Skin of body (tissue), 1 donor: ENCODE measurements at regions not wholly inside any gene's neighbourhood (a gene's known extent, or its start where the extent isn't known, plus 50 kb on each side); places are given as distances from the start of the nearest gene placed in this dataset.
A peak's percentile ranks its signal among the peaks of the same experiment; 100 is the strongest.

Experiments used
- DNase-seq: peaks from one replicate; lab custom pipeline; 2025; lab: John Stamatoyannopoulos, UW

GRCh38 chr4:145347684-145348083 lies 134.0 kb upstream of the SMAD1 start:
- DNase-seq = no peak

- no peak for DNase-seq
Measured at GRCh38 chr4:145346081-145346480, 135.6 kb upstream of the SMAD1 start.

- no peak for DNase-seq
Measured at GRCh38 chr4:145345401-145345800, 136.3 kb upstream of the SMAD1 start.

GRCh38 chr4:145341381-145341780 lies 140.3 kb upstream of the SMAD1 start:
- DNase-seq = no peak

GRCh38 chr4:145340071-145340675 lies 141.5 kb upstream of the SMAD1 start:
- DNase-seq = no peak

- no peak for DNase-seq
Measured at GRCh38 chr4:145339075-145339725, 142.5 kb upstream of the SMAD1 start.

GRCh38 chr4:145338568-145338967 lies 143.1 kb upstream of the SMAD1 start:
- no peak for DNase-seq

- DNase-seq = no peak
Measured at GRCh38 chr4:145337391-145337790, 144.3 kb upstream of the SMAD1 start.

- no peak for DNase-seq
Measured at GRCh38 chr4:145333786-145334185, 147.9 kb upstream of the SMAD1 start.

GRCh38 chr4:145326491-145326890 lies 146.1 kb upstream of the OTUD4 start:
- DNase-seq = no peak

- DNase-seq = peak; percentile 63
Measured at GRCh38 chr4:145324161-145324560, 143.8 kb upstream of the OTUD4 start.

GRCh38 chr4:145320294-145320693 lies 139.9 kb upstream of the OTUD4 start:
- DNase-seq = peak; percentile 72

GRCh38 chr4:145319751-145320150 lies 139.4 kb upstream of the OTUD4 start:
- DNase-seq = peak; percentile 21

- no peak for DNase-seq
Measured at GRCh38 chr4:145316897-145317574, 136.6 kb upstream of the OTUD4 start.

GRCh38 chr4:145315811-145316225 lies 135.4 kb upstream of the OTUD4 start:
- peak; percentile 98 for DNase-seq

- peak; percentile 49 for DNase-seq
Measured at GRCh38 chr4:145308598-145308997, 128.2 kb upstream of the OTUD4 start.

- no peak for DNase-seq
Measured at GRCh38 chr4:145307763-145308430, 127.5 kb upstream of the OTUD4 start.

- DNase-seq = no peak
Measured at GRCh38 chr4:145307120-145307519, 126.7 kb upstream of the OTUD4 start.

- no peak for DNase-seq
Measured at GRCh38 chr4:145302725-145303124, 122.3 kb upstream of the OTUD4 start.

GRCh38 chr4:145301386-145302080 lies 121.1 kb upstream of the OTUD4 start:
- DNase-seq = no peak

- peak; percentile 37 for DNase-seq
Measured at GRCh38 chr4:145299380-145300076, 119.1 kb upstream of the OTUD4 start.
